NB4 (cell line): ENCODE measurements at regions not wholly inside any gene's neighbourhood (a gene's known extent, or its start where the extent isn't known, plus 50 kb on each side); places are given as distances from the start of the nearest gene placed in this dataset.

Experiments used
- CTCF ChIP-seq: IDR thresholded peaks from one replicate; pipeline ENCODE4 v1.5.1; 2012; ENCODE audit warnings: low read depth, low read length
- POLR2A ChIP-seq: IDR thresholded peaks from 2 replicates; pipeline ENCODE4 v1.6.1; 2011; ENCODE audit warnings: mild to moderate bottlenecking; ENCODE audit not compliant: insufficient read length; ENCODE audit errors: extremely low read depth

DNA sequence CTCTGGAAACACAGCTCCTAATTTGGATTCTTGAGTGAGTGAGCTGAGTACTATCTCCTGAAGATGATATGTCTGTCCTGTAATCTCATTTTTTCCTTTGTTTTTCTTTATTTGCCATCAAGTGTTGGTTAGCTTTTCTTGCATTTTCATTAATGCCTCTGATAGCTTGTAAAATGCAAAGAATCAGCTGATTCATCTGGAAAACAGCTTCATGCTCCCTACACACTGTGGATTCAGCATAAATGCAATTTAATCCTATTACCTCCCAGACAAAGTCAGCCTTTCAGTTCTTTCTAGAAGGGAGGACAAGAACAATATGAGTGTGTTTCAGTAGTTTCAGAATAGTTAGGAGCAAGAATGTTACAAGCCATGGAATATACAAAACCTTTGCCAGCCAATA lies 79.4 kb downstream of the DACT1 start:
- TF ChIP-seq CTCF (no peak), POLR2A (no peak)
